Caco-2 (cell line): ENCODE measurements at regions not wholly inside any gene's neighbourhood (a gene's known extent, or its start where the extent isn't known, plus 50 kb on each side); places are given as distances from the start of the nearest gene placed in this dataset.
A peak's percentile ranks its signal among the peaks of the same experiment; 100 is the strongest.

Source experiments
- BruUV-seq: library from RNA; stranded (reverse); fragments of 400-500 nt; replicated peaks from 2 replicates; lab custom pipeline; 2021; lab: Mats Ljungman, UMichigan
- CTCF ChIA-PET: fragments of 300-600 bp; sonication (Branson Sonifier 250); formaldehyde crosslinking; loops from one replicate; lab custom pipeline; 2022; ENCODE audit warnings: antibody characterized with exemption; lab: Charles Lee
- POLR2A ChIA-PET: fragments of 300-600 bp; sonication (Branson Sonifier 250); formaldehyde crosslinking; loops from one replicate; lab custom pipeline; 2022; ENCODE audit warnings: antibody characterized with exemption; lab: Charles Lee
- DNase-seq, 2 experiments: peaks; one replicate each; pipeline versions ENCODE4 v3.0.0 to v3.0.0-alpha.2; 2020 to 2022
- H3K27me3 ChIP-seq: replicated peaks from 2 replicates; pipeline ENCODE4 v1.6.0; 2011; ENCODE audit warnings: low read length; ENCODE audit not compliant: control insufficient read depth, insufficient read depth
- H3K36me3 ChIP-seq: 2 replicates; pipeline ENCODE4 v1.5.1; 2011; ENCODE audit warnings: low read length; ENCODE audit not compliant: control insufficient read depth, insufficient read depth
- H3K4me1 ChIP-seq: fragments of 250-450 bp; sonication (Bioruptor Pico); 2 replicates; pipeline ENCODE4 v1.5.1; 2020; ENCODE audit warnings: mild to moderate bottlenecking
- H3K4me3 ChIP-seq: 2 replicates; pipeline ENCODE4 v1.5.1; 2011; ENCODE audit warnings: low read depth, mild to moderate bottlenecking, control low read depth, low read length
- H3K9me3 ChIP-seq: fragments of 250-450 bp; sonication (Bioruptor Pico); 2 replicates; pipeline ENCODE4 v1.5.1; 2020; ENCODE audit warnings: mild to moderate bottlenecking, moderate library complexity
- H3K27ac Mint-ChIP-seq: one replicate; pipeline ENCODE4 v1.8.0; 2022; ENCODE audit warnings: mixed read lengths; ENCODE audit not compliant: unreplicated experiment
- H3K27me3 Mint-ChIP-seq: one replicate; pipeline ENCODE4 v1.8.0; 2022; ENCODE audit warnings: mixed read lengths; ENCODE audit not compliant: insufficient read depth, unreplicated experiment
- H3K36me3 Mint-ChIP-seq: one replicate; pipeline ENCODE4 v1.8.0; 2022; ENCODE audit warnings: mild to moderate bottlenecking, mixed read lengths; ENCODE audit not compliant: insufficient read depth, unreplicated experiment
- H3K4me1 Mint-ChIP-seq: one replicate; pipeline ENCODE4 v1.8.0; 2022; ENCODE audit warnings: low read depth, mixed read lengths; ENCODE audit not compliant: unreplicated experiment
- H3K4me3 Mint-ChIP-seq: one replicate; pipeline ENCODE4 v1.8.0; 2022; ENCODE audit warnings: mild to moderate bottlenecking, moderate library complexity, mixed read lengths; ENCODE audit not compliant: unreplicated experiment
- H3K9me3 Mint-ChIP-seq: one replicate; pipeline ENCODE4 v1.8.0; 2022; ENCODE audit warnings: mixed read lengths; ENCODE audit not compliant: unreplicated experiment
- CTCF ChIP-seq, 2 experiments: fragments of 200-600 bp in 1 of 2; IDR thresholded peaks; 1 replicate in 1 of 2; 2 replicates in 1 of 2; pipeline versions ENCODE4 v1.5.1 to v1.8.0; 2011 to 2022; ENCODE audit warnings: antibody characterized with exemption in 1 of 2, control low read depth in 1 of 2, inconsistent platforms in 1 of 2, low read depth in 1 of 2, low read length in 1 of 2, mild to moderate bottlenecking in 1 of 2, moderate library complexity in 1 of 2; ENCODE audit not compliant: insufficient read depth in 1 of 2, severe bottlenecking in 1 of 2, unreplicated experiment in 1 of 2
- intact Hi-C: fragments of 100-400 bp; cut with micrococcal nuclease; formaldehyde crosslinking; loops from one replicate; pipeline ENCODE4 v1.10.0; 2022; ENCODE audit not compliant: unreplicated experiment

DNA sequence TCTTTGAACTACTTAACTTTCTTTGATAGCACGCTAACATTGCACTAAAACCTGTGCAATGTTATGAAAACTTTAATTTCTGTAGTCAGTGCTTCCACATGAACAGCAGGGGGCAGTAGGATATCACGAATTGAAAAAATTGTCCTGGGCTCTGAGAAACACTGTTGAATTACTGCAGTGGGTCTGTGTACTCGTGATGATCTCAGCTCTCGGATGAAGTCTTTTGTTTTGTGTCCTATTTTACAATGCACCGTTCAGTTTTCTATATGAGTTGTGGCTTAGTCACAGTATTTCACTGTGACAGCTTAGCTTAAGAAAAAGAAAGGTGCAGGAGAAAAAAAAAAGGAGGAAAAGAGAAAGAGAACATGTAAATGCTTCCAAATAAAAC, 141.3 kb upstream of the CCDC54 start:
- ChIA-PET POLR2A (no interaction called here), CTCF (interaction anchor here (1.0 to 1.8 kb wide), 2 partner anchors 185 to 424 kb away, joined by 3 to 5 read pairs; no protein-coding TSS in a partner anchor)
- BruUV-seq = no TSS peak
- intact Hi-C loops = loop anchor here (1.0 to 10.0 kb wide), 6 partner anchors 185 to 1239 kb away; no protein-coding TSS in a partner anchor
- Histone ChIP-seq H3K9me3 (no peaks in the 10 kb centered on the region), H3K4me1 (0 out of 2 replicates have a peak, but pooled peaks cover 5% of the 10 kb centered on the region), H3K27me3 (no peaks in the 10 kb centered on the region; the same call in 1 of the 2 replicates), H3K4me3 (peak overlapping the region; percentile 25), H3K36me3 (no peaks in the 10 kb centered on the region)
- peak; percentile 71 to 79 for TF ChIP-seq CTCF (IDR thresholded peaks at IDR 0.05; ENCODE audit: insufficient read depth in 1 of 2, low read depth in 1 of 2, low read length in 1 of 2, severe bottlenecking in 1 of 2, unreplicated experiment in 1 of 2)
- Mint-ChIP-seq H3K4me3 (peak overlapping the region; percentile 66), H3K27ac (peak overlapping the region; percentile 27), H3K27me3 (peaks cover 10% of the 10 kb centered on the region), H3K9me3 (no peaks in the 10 kb centered on the region), H3K36me3 (no peaks in the 10 kb centered on the region), H3K4me1 (peaks cover 7% of the 10 kb centered on the region)
- peak in 1 of 2 experiments; percentile 64 for DNase-seq

- H3K27me3 ChIP-seq = no peaks in the 10 kb centered on the region; the same call in 1 of the 2 replicates
- Mint-ChIP-seq H3K4me1 (peaks cover 7% of the 10 kb centered on the region), H3K36me3 (no peaks in the 10 kb centered on the region), H3K27me3 (peaks cover 15% of the 10 kb centered on the region), H3K27ac (no peak overlapping the region), H3K9me3 (no peaks in the 10 kb centered on the region), H3K4me3 (no peak overlapping the region)
- H3K4me3 ChIP-seq = no peak overlapping the region
- intact Hi-C loops = loop anchor here (1.0 to 10.0 kb wide), 6 partner anchors 185 to 1238 kb away; no protein-coding TSS in a partner anchor
- no peak for DNase-seq
- no peaks in the 10 kb centered on the region for H3K9me3 ChIP-seq
- 0 out of 2 replicates have a peak, but pooled peaks cover 5% of the 10 kb centered on the region for H3K4me1 ChIP-seq
- BruUV-seq = no TSS peak
- POLR2A ChIA-PET = no interaction called here
- CTCF ChIA-PET = interaction anchor here (0.6 to 1.8 kb wide), 2 partner anchors 184 to 808 kb away, joined by 4 to 5 read pairs; no protein-coding TSS in a partner anchor
- no peak for TF ChIP-seq CTCF (IDR thresholded peaks at IDR 0.05; ENCODE audit: insufficient read depth in 1 of 2, low read depth in 1 of 2, low read length in 1 of 2, severe bottlenecking in 1 of 2, unreplicated experiment in 1 of 2)
- H3K36me3 ChIP-seq = no peaks in the 10 kb centered on the region
These were observed 140.4 kb upstream of the CCDC54 start for GRCh38 chr3:107236655-107237337.

GRCh38 chr3:107238787-107239186, 138.5 kb upstream of the CCDC54 start:
- no peak for DNase-seq
- Histone ChIP-seq H3K27me3 (no peaks in the 10 kb centered on the region; the same call in 1 of the 2 replicates), H3K4me1 (0 out of 2 replicates have a peak, but pooled peaks cover 5% of the 10 kb centered on the region), H3K9me3 (no peaks in the 10 kb centered on the region), H3K36me3 (no peaks in the 10 kb centered on the region), H3K4me3 (no peak overlapping the region)
- BruUV-seq = no TSS peak
- ChIA-PET CTCF (interaction anchor here (0.6 kb wide), 1 partner anchor 193 kb away, joined by 4 read pairs; no protein-coding TSS in a partner anchor), POLR2A (no interaction called here)
- peaks cover 18% of the 10 kb centered on the region for H3K27me3 Mint-ChIP-seq
- H3K36me3 Mint-ChIP-seq = no peaks in the 10 kb centered on the region
- H3K4me1 Mint-ChIP-seq = peaks cover 7% of the 10 kb centered on the region
- no peak for TF ChIP-seq CTCF (IDR thresholded peaks at IDR 0.05; ENCODE audit: insufficient read depth in 1 of 2, low read depth in 1 of 2, low read length in 1 of 2, severe bottlenecking in 1 of 2, unreplicated experiment in 1 of 2)
- intact Hi-C loops = loop anchor here (10.0 kb wide), 1 partner anchor 1236 kb away; no protein-coding TSS in a partner anchor
- H3K9me3 Mint-ChIP-seq = no peaks in the 10 kb centered on the region
- H3K4me3 Mint-ChIP-seq = no peak overlapping the region
- H3K27ac Mint-ChIP-seq = no peak overlapping the region
